HG03457 (cell line): ENCODE measurements at regions not wholly inside any gene's neighbourhood (a gene's known extent, or its start where the extent isn't known, plus 50 kb on each side); places are given as distances from the start of the nearest gene placed in this dataset.
"Not testable (repeated sequence)": the region's sequence is repeated elsewhere in the genome, so short reads cannot be mapped to it uniquely, and the experiment has no call there.

Experiments used
- ATAC-seq: cut with Tn5 transposase; IDR thresholded peaks from one replicate; pipeline ENCODE4 v1.9.1; 2021; ENCODE audit warnings: moderate number of reproducible peaks; ENCODE audit not compliant: unreplicated experiment

DNA sequence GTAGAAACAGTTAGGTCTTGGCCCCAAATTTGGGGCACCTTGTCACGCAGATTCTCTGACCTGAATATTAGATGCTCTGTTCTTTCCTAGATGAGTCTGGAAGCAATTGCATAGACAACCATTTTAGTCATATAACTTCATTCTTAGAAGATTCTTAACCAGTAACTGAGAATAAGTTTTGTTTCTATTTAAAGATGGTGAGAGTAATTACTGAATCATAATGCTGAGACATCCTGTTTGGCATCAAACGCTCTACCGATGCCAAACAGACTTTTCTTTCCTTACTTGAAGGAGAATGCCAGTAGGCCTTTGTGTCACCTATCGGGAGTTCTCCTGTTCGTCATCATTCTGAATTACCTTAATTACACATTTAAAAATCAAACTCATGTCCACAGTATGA lies 131.6 kb upstream of the ID4 start:
- no peak for ATAC-seq

DNA sequence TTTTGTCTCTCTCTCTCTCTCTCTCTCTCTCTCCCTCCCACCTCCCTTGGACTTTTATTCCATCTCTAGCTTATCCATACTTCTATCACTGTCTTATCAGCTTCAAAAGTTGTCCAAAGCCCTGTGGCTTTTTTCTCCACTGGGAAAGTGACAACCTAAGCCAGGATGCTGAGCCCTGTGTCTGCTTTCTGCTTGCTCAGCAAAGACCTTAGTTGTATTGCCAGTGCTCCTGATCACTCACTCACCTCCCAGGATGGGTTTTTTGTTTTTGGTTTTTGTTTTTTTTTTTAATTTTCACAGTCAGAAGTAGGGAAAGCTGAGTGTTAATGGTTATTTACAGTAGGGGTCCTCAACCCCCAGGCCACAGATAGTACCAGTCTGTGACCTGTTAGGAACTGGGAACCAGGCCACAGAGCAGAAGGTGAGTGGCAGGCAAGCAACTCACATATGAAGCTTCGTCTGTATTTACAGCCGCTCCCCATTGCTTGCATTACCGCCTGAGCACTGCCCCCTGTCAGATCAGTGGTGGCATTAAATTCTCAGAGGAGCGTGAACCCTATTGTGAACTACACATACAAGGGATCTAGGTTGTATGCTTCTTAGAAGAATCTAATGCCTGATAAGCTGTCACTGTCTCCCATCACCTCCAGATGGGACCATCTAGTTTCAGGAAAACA lies 125.0 kb upstream of the ID4 start:
- no peak for ATAC-seq

DNA sequence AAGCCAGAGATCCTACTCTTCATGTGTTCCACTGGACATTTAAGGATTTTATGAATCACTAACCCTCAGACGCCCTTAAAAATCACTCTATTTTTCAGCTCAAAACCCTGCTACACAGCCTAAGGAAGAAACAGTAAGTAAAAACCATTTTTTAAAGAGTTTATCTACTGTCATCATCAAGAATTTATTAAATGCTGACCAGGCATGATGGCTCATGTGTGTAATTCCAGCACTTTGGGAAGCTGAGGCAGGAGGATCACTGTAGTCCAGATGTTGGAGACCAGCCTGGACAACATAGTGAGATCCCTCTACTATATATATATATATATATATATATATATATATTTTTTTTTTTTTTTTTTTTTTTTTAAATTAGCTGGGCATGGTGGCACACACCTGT lies 124.2 kb upstream of the ID4 start:
- ATAC-seq: no peak

DNA sequence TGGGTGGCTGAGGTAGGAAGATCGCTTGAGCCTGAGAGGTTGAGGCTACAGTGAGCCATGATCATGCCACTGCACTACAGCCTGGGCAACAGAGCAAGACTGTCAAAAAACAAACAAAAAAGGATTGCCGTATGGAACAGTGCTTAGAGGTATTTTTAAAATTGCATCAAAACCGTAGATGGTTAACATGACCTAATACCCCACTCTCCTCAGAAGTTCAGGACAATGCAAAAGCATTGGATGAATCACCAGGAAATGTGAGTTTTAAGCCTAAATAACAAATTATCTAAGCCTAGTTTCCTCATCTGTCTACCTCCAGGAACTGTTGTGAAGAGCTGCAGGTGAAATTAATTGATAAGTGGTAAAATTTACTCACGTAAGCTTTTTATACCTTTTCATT lies 123.8 kb upstream of the ID4 start:
- no peak for ATAC-seq

DNA sequence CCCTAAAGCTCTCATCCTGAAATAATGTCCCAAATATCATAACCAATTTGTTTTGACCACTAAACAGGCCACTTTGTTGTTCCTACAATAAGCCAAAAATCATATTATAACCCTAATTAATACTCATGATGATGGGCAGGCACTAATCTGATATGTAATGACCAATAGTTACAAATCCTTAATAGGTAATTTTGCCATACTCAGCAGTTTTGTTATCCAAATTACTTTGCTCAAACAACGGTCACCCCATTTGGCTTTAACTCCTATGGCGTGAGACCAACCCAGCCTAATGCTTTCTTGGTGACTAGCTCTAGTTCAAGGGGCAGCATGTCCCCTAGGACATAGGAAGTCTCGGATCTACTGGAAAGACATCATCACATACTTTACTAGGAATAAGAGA lies 123.2 kb upstream of the ID4 start:
- no peak for ATAC-seq

DNA sequence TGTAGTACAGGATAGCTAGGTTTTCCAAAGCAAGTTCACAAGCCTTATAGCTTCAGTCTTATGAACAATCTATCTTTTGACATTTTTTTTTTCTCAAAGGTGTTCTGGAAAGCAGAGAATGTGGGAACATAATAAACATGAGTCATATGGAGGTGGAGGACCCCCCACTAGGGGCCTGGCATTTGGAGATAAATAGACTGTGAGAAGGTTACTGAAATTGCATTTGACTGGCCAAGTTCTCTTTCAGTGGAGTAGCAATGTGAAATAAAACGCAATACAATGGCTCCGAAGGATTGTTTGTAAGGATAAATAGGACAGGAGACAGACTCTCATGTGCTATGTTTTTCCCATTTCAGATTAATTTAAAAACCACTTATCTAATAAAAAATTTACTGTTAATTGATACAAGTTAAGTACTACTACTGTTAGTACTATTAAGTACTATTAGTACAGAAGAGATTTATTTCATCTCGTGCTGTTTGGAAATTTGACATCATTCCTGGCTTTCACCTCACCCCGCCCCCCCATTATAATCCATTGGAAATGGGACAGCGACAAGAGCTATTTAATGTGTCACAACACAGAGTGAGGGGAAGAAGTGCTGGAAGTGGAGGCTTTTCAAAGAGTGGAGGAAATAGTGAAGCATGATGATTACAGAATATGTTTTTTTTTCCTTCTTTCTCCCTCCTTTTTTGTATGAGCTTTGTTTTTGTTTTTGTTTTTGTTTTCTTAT lies 122.6 kb upstream of the ID4 start:
- ATAC-seq: no peak

DNA sequence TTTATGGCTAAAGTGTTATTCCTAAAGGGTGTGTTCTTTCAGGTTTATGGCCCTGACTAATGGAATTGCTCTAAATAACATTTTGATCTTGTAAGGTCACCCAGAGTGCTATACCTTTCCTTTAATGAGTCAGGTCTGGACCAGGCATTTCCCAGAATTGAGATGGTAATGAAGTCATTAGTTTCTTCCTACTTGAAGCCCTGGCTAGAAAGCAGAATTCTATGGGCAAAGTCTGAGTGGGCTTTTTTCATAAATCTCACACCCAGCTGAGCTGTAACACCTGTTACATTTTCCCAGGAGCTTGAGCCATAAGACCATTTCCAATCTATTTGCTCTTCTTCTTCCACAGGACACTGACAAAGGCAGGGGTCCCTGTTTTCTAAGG lies 122.0 kb upstream of the ID4 start:
- no peak for ATAC-seq

DNA sequence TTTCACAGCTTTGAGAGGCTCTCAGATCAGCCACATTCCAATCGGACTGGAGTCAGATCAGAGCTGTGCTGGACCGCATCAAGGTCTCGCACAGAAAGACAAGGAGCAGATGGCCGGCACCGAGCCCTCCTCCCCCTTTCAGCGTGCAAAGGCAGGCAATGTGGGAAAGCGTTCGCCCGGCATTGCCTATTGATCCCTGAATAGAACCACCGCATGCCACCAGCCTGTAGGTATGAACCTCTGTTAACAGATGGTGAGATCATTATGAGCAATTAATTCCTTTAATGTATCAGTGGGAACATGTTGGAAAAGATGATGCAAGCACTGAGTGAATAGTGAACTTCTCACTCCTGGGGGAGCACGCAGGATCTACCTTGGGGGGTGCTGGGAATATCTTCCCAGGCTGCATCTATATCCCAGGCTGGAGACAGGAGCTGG lies 117.5 kb upstream of the ID4 start:
- no peak for ATAC-seq

DNA sequence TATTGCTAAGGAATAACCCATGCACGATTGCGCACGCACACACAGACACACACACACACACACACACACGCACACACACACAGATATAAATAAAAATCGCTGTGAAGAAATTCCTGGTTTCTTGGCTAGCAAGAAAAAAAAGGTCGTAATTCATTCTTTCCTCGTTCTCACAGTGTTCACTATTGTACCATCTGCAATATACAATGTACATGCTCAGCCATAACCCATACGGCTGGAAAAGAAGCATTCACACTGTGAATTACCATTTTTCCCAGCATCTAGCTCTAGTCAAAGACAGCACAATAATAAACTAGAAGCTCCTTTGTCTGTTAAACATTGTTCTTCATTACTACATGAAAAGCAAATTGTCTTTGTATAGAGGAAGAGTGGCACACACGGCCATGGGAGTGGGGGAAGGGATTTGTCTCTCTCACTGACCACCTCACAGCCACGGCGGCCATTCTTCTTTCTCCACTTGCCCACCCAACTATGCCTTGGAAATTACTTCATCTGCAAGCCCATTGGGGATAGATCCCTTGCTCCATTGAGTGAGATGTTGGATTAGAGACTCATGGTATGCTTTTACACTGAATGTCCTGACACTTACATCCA lies 115.3 kb upstream of the ID4 start:
- no peak for ATAC-seq

DNA sequence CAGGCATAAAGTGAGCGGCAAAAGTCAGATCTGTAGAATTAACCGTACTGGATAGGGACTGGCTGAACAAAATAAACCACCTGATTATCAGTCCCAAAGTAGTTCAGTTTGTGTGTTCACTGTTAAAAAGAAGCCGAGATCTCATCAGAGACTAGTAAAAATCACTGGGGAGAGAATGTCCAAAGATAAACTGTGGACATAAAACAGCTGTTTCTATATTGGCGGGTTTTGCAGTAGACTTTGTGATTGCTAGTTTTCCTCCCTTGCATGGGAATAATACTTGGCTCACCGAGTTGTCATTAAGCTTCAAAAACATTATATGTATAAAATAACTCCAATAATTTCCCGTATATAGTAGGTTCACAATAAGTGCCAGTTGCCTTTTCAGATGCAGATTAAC lies 114.2 kb upstream of the ID4 start:
- no peak for ATAC-seq

DNA sequence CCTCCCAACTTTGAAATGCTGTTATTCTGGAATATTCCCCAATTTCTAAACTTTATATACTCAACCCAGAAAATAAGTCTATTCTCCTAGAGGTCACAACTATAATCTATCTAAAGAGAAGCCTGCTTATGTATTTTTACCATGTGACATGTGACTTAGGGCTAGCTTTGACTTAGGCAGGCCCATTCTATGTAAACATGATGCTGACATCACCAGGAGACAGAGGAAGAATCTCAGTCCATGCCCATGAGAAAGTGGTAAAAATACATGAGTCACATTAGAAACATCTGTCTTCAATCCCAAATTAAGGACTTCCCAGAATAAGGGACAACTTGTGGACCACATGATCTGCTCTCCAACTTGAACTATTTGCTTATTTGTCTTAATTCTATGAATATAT lies 113.6 kb upstream of the ID4 start:
- ATAC-seq: no peak

DNA sequence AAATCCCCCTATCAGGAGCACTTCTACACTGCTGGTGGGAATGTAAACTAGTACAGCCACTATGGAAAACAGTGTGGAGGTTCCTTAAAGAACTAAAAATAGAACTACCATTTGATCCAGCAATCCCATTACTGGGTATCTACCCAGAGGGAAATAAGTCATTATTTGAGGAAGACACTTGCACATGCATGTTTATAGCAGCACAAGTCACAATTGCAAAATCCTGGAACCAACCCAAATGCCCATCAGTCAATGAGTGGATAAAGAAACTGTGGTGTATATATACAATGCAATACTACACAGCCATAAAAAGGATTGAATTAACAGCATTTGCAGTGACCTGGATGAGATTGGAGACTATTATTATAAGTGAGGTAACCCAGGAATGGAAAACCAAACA lies 111.7 kb upstream of the ID4 start:
- not testable (repeated sequence) for ATAC-seq

DNA sequence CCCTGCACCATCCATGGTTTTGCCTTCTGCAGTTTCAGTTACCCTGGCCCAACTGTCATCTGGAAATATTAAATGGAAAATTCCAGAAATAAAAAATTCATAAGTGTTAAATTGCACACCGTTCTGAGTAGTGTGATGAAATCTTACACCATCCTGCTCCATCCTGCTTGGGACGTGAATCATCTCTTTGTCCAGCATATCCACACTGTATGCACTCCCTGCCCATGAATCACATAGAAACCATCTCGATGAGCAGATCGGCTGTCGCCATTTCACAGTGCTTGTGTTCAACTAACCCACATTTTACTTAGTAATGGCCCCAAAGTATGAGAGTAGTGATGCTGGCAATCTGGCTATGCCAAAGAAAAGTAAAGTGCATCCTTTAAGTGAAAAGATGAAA lies 105.9 kb upstream of the ID4 start:
- ATAC-seq: no peak

DNA sequence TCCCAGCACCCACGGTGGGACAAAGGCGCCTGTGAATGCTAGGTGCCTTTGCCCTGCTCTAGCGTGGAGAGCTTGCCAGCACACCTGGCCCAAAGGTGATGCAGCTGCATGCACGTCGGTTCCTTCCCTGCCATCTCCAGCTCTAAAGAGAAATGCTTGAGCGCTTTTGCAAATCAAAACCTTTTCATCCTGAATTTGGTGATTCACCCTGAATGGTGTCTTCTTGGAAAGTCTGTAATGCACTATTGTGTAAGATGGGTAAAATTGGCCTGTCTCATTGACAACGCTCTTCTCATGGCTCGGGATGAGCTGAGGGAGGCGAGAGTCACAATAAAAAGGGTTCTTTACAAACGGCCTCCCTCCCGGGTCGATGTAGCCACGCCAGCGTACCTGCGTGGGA lies 103.1 kb upstream of the ID4 start:
- no peak for ATAC-seq

DNA sequence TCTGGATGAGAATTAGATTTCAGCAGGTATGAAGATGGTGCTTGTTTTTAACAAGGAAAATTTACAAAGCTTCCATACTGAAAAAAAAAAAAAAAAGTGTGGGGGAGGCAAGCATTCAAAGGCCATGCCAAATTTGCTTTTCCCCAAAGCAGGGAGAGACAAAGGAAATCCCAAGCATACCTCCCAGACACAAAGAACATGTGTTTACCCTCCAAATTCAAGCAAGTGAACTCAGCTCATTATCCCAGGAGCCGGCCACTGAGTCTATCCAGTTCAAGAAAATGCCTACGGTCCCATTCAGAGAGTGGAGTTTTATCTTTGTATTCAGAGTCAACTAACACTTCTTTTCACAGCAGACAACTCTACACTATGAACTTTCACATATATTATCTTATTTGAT lies 102.7 kb upstream of the ID4 start:
- ATAC-seq: no peak

DNA sequence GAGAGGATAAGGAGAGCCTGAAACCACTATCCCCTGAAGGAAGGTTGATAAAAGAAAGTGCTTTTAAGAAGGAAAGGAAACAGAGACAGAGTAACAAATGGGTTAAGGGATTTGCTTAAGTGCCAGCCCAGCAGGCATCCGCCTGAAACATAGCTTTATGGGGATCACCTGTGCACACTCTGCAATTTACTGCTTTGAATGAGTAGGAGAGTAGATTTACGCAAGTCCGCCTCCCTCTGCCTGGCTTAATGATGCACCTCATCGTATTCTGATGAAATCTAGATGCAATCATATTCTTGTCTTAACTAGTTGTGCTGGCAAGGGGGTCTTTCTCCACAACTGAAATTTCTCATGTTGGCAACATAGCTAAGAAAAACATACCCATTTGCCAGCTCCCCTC lies 101.1 kb upstream of the ID4 start:
- no peak for ATAC-seq

DNA sequence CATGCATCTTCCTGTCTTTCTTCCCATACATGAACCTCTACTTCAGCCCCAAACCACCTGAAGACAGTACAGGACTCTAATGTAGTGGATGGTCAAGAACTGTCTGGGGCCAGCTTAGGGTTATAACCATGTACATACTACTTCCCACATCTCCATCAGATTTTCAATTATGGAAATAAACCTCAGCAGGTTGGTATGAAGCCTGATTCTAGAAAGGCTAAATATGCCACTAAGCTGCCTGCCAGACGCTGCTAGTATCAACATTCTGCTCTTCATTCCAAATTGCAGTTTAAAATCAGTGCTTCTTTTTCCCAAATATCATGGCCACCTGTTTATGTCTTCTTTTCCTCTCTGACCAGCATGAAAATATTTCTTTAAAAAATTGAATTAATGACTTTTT lies 99.2 kb upstream of the ID4 start:
- no peak for ATAC-seq

DNA sequence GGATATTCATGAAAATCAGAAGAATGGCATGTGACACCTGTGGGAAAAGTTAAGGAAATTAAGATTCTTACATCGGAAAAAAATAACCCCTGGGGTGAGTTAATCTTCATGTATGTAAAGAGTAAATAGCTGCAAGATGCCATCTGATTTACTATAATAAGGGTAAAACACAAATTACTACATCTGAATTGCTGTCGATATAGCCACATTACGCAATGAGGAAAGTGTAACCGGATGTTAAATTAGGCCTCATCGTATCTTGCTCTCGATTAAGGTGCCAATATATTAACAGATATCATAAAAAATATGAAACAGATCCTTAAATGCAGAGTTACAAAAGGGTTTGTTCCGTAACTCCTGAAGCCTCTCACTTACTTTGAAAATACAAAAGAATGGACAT lies 87.4 kb upstream of the ID4 start:
- no peak for ATAC-seq

DNA sequence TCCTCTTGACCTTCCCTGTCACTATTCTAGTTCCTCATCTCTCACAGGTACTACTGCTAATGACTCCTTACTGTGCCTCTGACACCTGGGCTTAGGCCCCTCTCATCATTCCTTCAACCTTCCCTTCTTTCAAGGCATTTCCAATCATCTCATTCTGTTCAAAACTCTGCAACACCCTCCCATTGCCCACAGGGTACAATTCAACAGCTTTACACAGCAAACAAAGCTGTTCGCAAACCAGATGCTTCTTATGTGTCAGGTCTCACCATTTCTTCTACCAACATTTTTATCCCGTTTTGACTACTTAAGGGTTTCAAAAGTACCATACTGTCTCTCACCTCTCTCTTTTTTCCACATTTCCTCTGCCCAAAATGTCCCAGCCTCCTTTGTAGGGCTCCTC lies 84.4 kb upstream of the ID4 start:
- no peak for ATAC-seq

DNA sequence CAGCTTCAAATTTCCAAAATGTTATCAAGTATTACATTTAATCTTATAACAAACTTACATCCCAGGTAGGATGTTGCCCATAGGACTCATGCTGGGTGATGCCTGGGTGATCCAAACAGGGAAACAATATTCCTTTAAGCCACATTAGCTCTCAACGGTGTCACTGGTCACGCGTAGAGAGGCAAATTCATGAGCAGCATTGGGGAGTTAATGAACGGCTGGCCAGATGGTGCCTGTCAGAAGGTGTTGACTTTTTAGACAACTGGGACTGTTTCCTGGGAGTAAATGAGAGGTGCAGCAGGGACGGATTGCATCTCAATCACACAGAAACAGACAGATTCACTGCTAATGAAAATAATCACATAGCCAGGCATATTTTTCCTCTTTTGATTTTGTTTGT lies 83.3 kb upstream of the ID4 start:
- ATAC-seq: no peak

DNA sequence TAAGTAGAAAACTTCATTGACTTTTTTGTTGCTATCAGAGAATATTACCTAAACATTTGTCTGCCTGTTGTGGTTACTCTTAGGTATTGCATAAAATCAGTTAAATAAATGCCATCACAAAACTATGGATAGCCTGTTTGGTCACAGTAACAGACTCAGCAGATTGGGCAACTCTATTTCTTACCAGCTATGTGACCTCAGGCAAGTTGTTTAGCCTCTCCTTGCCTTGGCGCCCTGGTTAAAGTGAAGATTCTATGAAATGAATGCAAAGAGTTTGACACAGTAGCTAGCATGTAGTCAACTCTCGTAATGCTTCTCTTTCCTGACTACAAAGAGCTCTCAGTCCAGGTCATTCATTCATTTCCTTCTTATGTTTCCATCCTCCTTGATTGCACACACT lies 82.5 kb upstream of the ID4 start:
- no peak for ATAC-seq

DNA sequence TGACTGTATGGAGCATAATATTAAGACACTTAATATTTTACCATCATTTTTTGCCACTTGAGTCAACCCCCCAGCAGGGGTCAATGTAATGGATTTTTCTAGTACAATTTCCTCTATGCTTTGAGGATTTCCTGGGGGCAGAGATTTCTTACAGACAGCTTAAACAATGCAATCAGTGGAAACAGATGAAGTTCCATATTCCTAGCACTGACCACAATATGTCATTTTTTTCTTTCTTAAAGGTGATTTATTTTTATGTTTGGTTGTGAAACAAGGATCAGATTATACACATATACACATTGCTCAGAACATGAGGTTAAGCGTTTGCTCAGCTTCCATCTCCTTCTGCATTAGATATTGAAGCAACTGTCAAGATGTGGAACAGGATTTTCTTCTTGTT lies 82.0 kb upstream of the ID4 start:
- ATAC-seq: no peak

DNA sequence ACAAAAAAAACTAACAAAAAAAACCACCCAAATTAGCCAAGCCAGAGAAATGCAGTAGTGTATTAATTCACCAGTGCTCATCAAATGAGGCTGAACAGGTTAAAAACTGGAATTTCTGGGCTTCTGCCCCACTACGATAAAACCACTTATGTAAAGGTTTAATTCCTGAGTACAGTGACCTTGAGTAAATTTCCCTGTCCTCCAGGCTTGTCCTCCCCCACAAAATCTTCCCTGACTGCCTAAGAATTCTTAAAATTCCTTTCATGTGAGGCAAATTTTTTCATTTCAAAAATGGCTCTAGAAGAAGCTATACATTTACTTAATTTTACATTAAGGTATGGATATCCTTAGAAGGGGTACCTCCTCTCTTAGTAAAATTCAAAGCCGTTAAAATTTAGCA lies 80.1 kb upstream of the ID4 start:
- no peak for ATAC-seq
